ENCODE measurements at regions not wholly inside any gene's neighbourhood (a gene's known extent, or its start where the extent isn't known, plus 50 kb on each side); places are given as distances from the start of the nearest gene placed in this dataset.

GRCh38 chr4:32864713-32865351, 2144.7 kb downstream of the PCDH7 start:
- TF ChIP-seq TEAD4 (IDR thresholded peaks at IDR 0.05) (no peak), FOXM1 (IDR thresholded peaks at IDR 0.05; ENCODE audit: borderline replicate concordance, low read depth) (no peak), CREB1 (IDR thresholded peaks at IDR 0.05; ENCODE audit: low read depth) (no peak), NFIC (IDR thresholded peaks at IDR 0.05) (no peak), REST (IDR thresholded peaks at IDR 0.05; ENCODE audit: low read depth) (no peak), TCF12 (IDR thresholded peaks at IDR 0.05; ENCODE audit: low read depth) (no peak), USF1 (IDR thresholded peaks at IDR 0.05) (no peak), EGR1 (IDR thresholded peaks at IDR 0.05) (no peak), TAF1 (IDR thresholded peaks at IDR 0.05; ENCODE audit: low read depth) (no peak), RAD21 (IDR thresholded peaks at IDR 0.05; ENCODE audit: low read depth) (no peak), EP300 (IDR thresholded peaks at IDR 0.05; ENCODE audit: borderline replicate concordance) (no peak), CEBPB (IDR thresholded peaks at IDR 0.05) (no peak), YY1 (IDR thresholded peaks at IDR 0.05; ENCODE audit: low read depth) (no peak), ZBTB7A (IDR thresholded peaks at IDR 0.05; ENCODE audit: low read depth) (no peak)

GRCh38 chr4:32876546-32876945, 2156.4 kb downstream of the PCDH7 start:
- TF ChIP-seq ZBTB7A (IDR thresholded peaks at IDR 0.05; ENCODE audit: low read depth) = no peak

- TF ChIP-seq FOXM1 (IDR thresholded peaks at IDR 0.05; ENCODE audit: borderline replicate concordance, low read depth) (no peak), ZBTB7A (IDR thresholded peaks at IDR 0.05; ENCODE audit: low read depth) (no peak), REST (IDR thresholded peaks at IDR 0.05; ENCODE audit: low read depth) (no peak)
Observed at GRCh38 chr4:32879913-32880312, 2159.7 kb downstream of the PCDH7 start.

GRCh38 chr4:32884198-32884597, 2164.0 kb downstream of the PCDH7 start:
- no peak for TF ChIP-seq RAD21 (IDR thresholded peaks at IDR 0.05; ENCODE audit: low read depth)
- no peak for TF ChIP-seq EP300 (IDR thresholded peaks at IDR 0.05; ENCODE audit: borderline replicate concordance)
- TF ChIP-seq MAX (IDR thresholded peaks at IDR 0.05) = no peak
- TF ChIP-seq NFIC (IDR thresholded peaks at IDR 0.05) = no peak
- TF ChIP-seq TAF1 (IDR thresholded peaks at IDR 0.05; ENCODE audit: low read depth) = no peak
- no peak for TF ChIP-seq REST (IDR thresholded peaks at IDR 0.05; ENCODE audit: low read depth)
- TF ChIP-seq ZBTB7A (IDR thresholded peaks at IDR 0.05; ENCODE audit: low read depth) = no peak
- TF ChIP-seq YY1 (IDR thresholded peaks at IDR 0.05; ENCODE audit: low read depth) = no peak
- TF ChIP-seq CREB1 (IDR thresholded peaks at IDR 0.05; ENCODE audit: low read depth) = no peak

- TF ChIP-seq FOXM1 (IDR thresholded peaks at IDR 0.05; ENCODE audit: borderline replicate concordance, low read depth) (no peak), EP300 (IDR thresholded peaks at IDR 0.05; ENCODE audit: borderline replicate concordance) (no peak), RAD21 (IDR thresholded peaks at IDR 0.05; ENCODE audit: low read depth) (no peak), YY1 (IDR thresholded peaks at IDR 0.05; ENCODE audit: low read depth) (no peak), TAF1 (IDR thresholded peaks at IDR 0.05; ENCODE audit: low read depth) (no peak), CEBPB (IDR thresholded peaks at IDR 0.05) (no peak), MAX (IDR thresholded peaks at IDR 0.05) (no peak), EGR1 (IDR thresholded peaks at IDR 0.05) (no peak), CREB1 (IDR thresholded peaks at IDR 0.05; ENCODE audit: low read depth) (no peak), TEAD4 (IDR thresholded peaks at IDR 0.05) (no peak), USF1 (IDR thresholded peaks at IDR 0.05) (no peak), REST (IDR thresholded peaks at IDR 0.05; ENCODE audit: low read depth) (no peak), ZBTB7A (IDR thresholded peaks at IDR 0.05; ENCODE audit: low read depth) (no peak), TCF12 (IDR thresholded peaks at IDR 0.05; ENCODE audit: low read depth) (no peak), NFIC (IDR thresholded peaks at IDR 0.05) (no peak)
Observed at GRCh38 chr4:32890398-32890797, 2170.2 kb downstream of the PCDH7 start.
